PC-3 (cell line): ENCODE measurements at regions not wholly inside any gene's neighbourhood (a gene's known extent, or its start where the extent isn't known, plus 50 kb on each side); places are given as distances from the start of the nearest gene placed in this dataset.

ENCODE experiments used
- ATAC-seq: fragments of 200-7000 bp; cut with Tn5 transposase; 2 replicates; pipeline ENCODE4 v1.9.1; 2020; ENCODE audit warnings: mild to moderate bottlenecking, moderate library complexity
- BruUV-seq: library from RNA; stranded (reverse); fragments of 400-500 nt; replicated peaks from 2 replicates; lab custom pipeline; 2021; lab: Mats Ljungman, UMichigan
- CTCF ChIA-PET: fragments of 300-600 bp; sonication (Branson Sonifier 250); formaldehyde crosslinking; loops from one replicate; lab custom pipeline; 2022; ENCODE audit warnings: antibody characterized with exemption; lab: Charles Lee
- POLR2A ChIA-PET: fragments of 300-600 bp; sonication (Branson Sonifier 250); formaldehyde crosslinking; loops from one replicate; lab custom pipeline; 2022; ENCODE audit warnings: antibody characterized with exemption; ENCODE audit not compliant: unreplicated experiment; lab: Charles Lee
- DNase-seq: peaks from one replicate; pipeline ENCODE4 v3.0.0-alpha.2; 2015
- H2AFZ ChIP-seq: fragments of 300-600 bp; sonication (generic); 2 replicates; pipeline ENCODE4 v1.6.0; 2016; ENCODE audit warnings: antibody characterized with exemption, low read length
- H3F3A ChIP-seq: fragments of 300-600 bp; sonication (generic); one replicate; pipeline ENCODE4 v1.6.0; 2017; ENCODE audit warnings: antibody characterized with exemption, low read length, control low read depth, mild to moderate bottlenecking; ENCODE audit not compliant: unreplicated experiment
- H3K27ac ChIP-seq: fragments of 300-600 bp; sonication (generic); 2 replicates; pipeline ENCODE4 v1.5.1; 2016; ENCODE audit warnings: mild to moderate bottlenecking, low read length
- H3K27me3 ChIP-seq: fragments of 300-600 bp; sonication (generic); 2 replicates; pipeline ENCODE4 v1.6.1; 2016; ENCODE audit warnings: low read length, mixed read lengths
- H3K36me3 ChIP-seq: fragments of 300-600 bp; sonication (generic); 2 replicates; pipeline ENCODE4 v1.6.1; 2016; ENCODE audit warnings: low read depth, mixed run types, low read length, mixed read lengths
- H3K4me1 ChIP-seq: fragments of 300-600 bp; sonication (generic); 2 replicates; pipeline ENCODE4 v1.5.1; 2016; ENCODE audit warnings: low read length; ENCODE audit not compliant: insufficient read depth
- H3K4me2 ChIP-seq: fragments of 300-600 bp; sonication (generic); 2 replicates; pipeline ENCODE4 v1.6.0; 2016; ENCODE audit warnings: low read length
- H3K4me3 ChIP-seq: fragments of 300-600 bp; sonication (generic); 2 replicates; pipeline ENCODE4 v1.5.1; 2016; ENCODE audit warnings: mild to moderate bottlenecking, low read length, mixed read lengths
- H3K79me2 ChIP-seq: fragments of 300-600 bp; sonication (generic); 2 replicates; pipeline ENCODE4 v1.6.1; 2017; ENCODE audit warnings: low read length, mixed read lengths
- H3K9ac ChIP-seq: fragments of 300-600 bp; sonication (generic); 2 replicates; pipeline ENCODE4 v1.6.0; 2016; ENCODE audit warnings: mild to moderate bottlenecking, low read length
- H3K9me2 ChIP-seq: fragments of 300-600 bp; sonication (generic); replicated peaks from 2 replicates; pipeline ENCODE4 v1.6.1; 2016; ENCODE audit warnings: mixed run types, low read length, mixed read lengths
- H3K9me3 ChIP-seq: fragments of 300-600 bp; sonication (generic); 2 replicates; pipeline ENCODE4 v1.6.1; 2016; ENCODE audit warnings: low read length, mixed read lengths
- H4K20me1 ChIP-seq: fragments of 300-600 bp; sonication (generic); 2 replicates; pipeline ENCODE4 v1.6.1; 2016; ENCODE audit warnings: low read length, mixed read lengths
- CTCF ChIP-seq: fragments of 300-600 bp; sonication (generic); conservative IDR thresholded peaks from 2 replicates; pipeline ENCODE4 v1.5.1; 2017; ENCODE audit warnings: antibody characterized with exemption, low read depth, mild to moderate bottlenecking, low read length
- EZH2 ChIP-seq: fragments of 300-600 bp; sonication (generic); IDR thresholded peaks from one replicate; pipeline ENCODE4 v1.6.1; 2017; ENCODE audit warnings: antibody characterized with exemption, mild to moderate bottlenecking, low read length; ENCODE audit not compliant: unreplicated experiment
- EZH2phosphoT487 ChIP-seq: fragments of 300-600 bp; sonication (generic); IDR thresholded peaks from 2 replicates; pipeline ENCODE4 v1.6.1; 2018; ENCODE audit warnings: mild to moderate bottlenecking, antibody characterized with exemption, low read length, borderline replicate concordance
- intact Hi-C: fragments of 100-400 bp; cut with micrococcal nuclease; formaldehyde crosslinking; loops from 2 replicates; pipeline ENCODE4 v1.9.0; 2023

GRCh38 chr15:93428150-93428549 lies 339.1 kb upstream of the RGMA start:
- Histone ChIP-seq H3K36me3 (no peaks in the 10 kb centered on the region), H3F3A (no peaks in the 10 kb centered on the region), H3K9me3 (no peaks in the 10 kb centered on the region), H3K27me3 (no peaks in the 10 kb centered on the region), H2AFZ (no peak overlapping the region), H4K20me1 (no peaks in the 10 kb centered on the region), H3K9me2 (no peaks in the 10 kb centered on the region), H3K4me2 (no peak overlapping the region), H3K79me2 (no peaks in the 10 kb centered on the region), H3K4me1 (no peaks in the 10 kb centered on the region), H3K9ac (no peak overlapping the region), H3K27ac (no peak overlapping the region), H3K4me3 (no peak overlapping the region)
- ATAC-seq (no peak), DNase-seq (no peak)
- CTCF ChIA-PET = no interaction called here
- no peak for TF ChIP-seq EZH2phosphoT487
- no peak for TF ChIP-seq EZH2
- TF ChIP-seq CTCF = no peak
- no TSS peak for BruUV-seq
- intact Hi-C loops = no loop called here
- POLR2A ChIA-PET = no interaction called here

GRCh38 chr15:93424131-93424530 lies 335.1 kb upstream of the RGMA start:
- no peaks in the 10 kb centered on the region for H3K36me3 ChIP-seq
- DNase-seq = no peak
- H3K9ac ChIP-seq = no peak overlapping the region
- no peaks in the 10 kb centered on the region for H3K9me3 ChIP-seq
- no peak overlapping the region for H2AFZ ChIP-seq
- no peaks in the 10 kb centered on the region for H3F3A ChIP-seq
- ATAC-seq = no peak
- BruUV-seq = no TSS peak
- no peaks in the 10 kb centered on the region for H3K27me3 ChIP-seq
- intact Hi-C loops = no loop called here
- ChIA-PET POLR2A (no interaction called here), CTCF (no interaction called here)
- H3K79me2 ChIP-seq = no peaks in the 10 kb centered on the region
- H3K4me2 ChIP-seq = no peak overlapping the region
- TF ChIP-seq EZH2phosphoT487 (no peak), CTCF (no peak), EZH2 (no peak)
- no peak overlapping the region for H3K27ac ChIP-seq
- no peak overlapping the region for H3K4me3 ChIP-seq
- H4K20me1 ChIP-seq = no peaks in the 10 kb centered on the region
- no peaks in the 10 kb centered on the region for H3K4me1 ChIP-seq
- H3K9me2 ChIP-seq = no peaks in the 10 kb centered on the region

- no peak for DNase-seq
- H4K20me1 ChIP-seq = no peaks in the 10 kb centered on the region
- no peak overlapping the region for H2AFZ ChIP-seq
- no peaks in the 10 kb centered on the region for H3F3A ChIP-seq
- intact Hi-C loops = no loop called here
- H3K4me2 ChIP-seq = no peak overlapping the region
- ChIA-PET CTCF (no interaction called here), POLR2A (no interaction called here)
- H3K9me3 ChIP-seq = no peaks in the 10 kb centered on the region
- H3K27ac ChIP-seq = no peak overlapping the region
- no TSS peak for BruUV-seq
- no peaks in the 10 kb centered on the region for H3K4me1 ChIP-seq
- no peaks in the 10 kb centered on the region for H3K36me3 ChIP-seq
- no peaks in the 10 kb centered on the region for H3K79me2 ChIP-seq
- TF ChIP-seq EZH2 = no peak
- TF ChIP-seq EZH2phosphoT487 = no peak
- no peak for TF ChIP-seq CTCF
- H3K9me2 ChIP-seq = no peaks in the 10 kb centered on the region
- no peak overlapping the region for H3K9ac ChIP-seq
- H3K4me3 ChIP-seq = no peak overlapping the region
- no peak for ATAC-seq
- no peaks in the 10 kb centered on the region; the same call in 1 of the 2 replicates for H3K27me3 ChIP-seq
Observed at GRCh38 chr15:93422476-93422875, 333.5 kb upstream of the RGMA start.
